Dermis microvascular lymphatic vessel endothelial cell (primary cell): ENCODE measurements at regions not wholly inside any gene's neighbourhood (a gene's known extent, or its start where the extent isn't known, plus 50 kb on each side); places are given as distances from the start of the nearest gene placed in this dataset.

Experiments
- DNase-seq, 2 donors: peaks; one replicate each; pipeline versions ENCODE4 v3.0.0 to v3.0.0-alpha.2; 2010; ENCODE audit warnings: low read depth in 2 of 2

DNA sequence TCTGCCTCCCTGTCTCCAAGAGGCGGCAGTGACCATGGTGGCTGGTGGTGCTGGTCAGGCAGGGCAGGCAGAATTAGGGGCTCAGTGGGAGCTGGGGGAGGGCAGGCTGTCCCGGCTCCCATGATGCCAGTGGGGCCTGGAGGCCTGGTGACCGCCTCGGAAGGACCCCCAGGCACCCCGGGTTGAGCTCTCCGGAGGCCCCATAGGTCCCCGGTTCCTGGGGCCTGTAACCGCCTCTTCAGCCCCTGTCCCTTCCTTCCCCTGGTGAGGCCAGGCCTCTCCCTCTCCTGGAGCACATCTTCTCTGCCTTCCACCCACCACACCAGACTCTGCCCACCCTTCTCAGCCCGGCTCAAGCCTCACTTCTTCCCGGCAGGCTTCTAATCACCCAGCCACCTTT is 117.7 kb upstream of the GSC start:
- DNase-seq: no peak

DNA sequence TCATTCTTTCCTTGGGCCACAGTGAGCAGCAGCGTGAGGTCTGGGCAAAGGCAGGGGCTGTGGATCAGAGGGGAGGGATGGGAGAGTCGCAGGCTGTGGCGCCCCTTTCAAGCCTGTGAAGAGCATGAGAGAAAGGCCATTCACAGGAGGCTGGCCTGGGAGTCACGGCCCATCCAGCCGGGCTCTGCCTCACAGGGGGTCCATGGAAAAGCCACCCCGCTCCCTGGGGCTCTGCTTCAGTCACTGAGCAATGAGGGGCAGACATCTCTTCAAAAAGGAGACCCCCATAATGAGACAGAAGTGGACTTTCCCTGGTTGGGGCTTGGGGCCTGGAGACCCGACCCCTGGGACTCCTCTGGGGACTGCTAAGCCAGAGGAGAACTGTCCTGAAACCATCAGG is 117.0 kb upstream of the GSC start:
- DNase-seq: no peak

DNA sequence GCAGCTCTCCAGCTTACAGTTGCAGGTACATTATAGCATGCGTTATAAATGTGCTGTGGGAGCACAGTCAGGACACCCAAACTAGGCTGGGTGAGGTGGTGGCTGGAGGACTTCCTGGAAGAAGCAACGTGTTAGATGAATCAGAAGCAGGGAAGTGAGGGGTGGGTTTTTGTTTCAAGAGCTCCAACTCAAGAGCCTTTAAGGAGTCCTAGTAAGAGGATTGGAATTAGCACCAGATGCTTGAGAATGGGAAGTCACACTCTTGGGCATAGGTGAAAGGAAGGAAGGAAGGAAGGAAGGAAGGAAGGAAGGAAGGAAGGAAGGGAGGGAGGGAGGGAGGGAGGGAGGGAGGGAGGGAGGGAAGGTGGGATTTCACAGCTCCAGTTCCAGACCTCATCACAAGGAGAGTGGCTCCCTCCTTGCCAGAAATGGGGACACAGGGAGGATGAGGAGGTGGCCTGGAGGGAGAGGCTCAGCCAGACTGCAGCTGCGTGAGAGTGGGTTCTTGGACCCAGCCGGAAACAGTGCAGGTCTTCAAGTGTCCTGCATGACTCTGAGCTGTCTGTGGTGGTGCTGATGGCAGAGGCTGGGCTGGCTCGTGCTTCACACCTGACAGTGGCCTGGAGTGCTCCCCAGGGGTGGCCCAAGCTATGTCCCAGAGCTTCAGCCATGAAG is 115.7 kb upstream of the GSC start:
- DNase-seq: no peak

DNA sequence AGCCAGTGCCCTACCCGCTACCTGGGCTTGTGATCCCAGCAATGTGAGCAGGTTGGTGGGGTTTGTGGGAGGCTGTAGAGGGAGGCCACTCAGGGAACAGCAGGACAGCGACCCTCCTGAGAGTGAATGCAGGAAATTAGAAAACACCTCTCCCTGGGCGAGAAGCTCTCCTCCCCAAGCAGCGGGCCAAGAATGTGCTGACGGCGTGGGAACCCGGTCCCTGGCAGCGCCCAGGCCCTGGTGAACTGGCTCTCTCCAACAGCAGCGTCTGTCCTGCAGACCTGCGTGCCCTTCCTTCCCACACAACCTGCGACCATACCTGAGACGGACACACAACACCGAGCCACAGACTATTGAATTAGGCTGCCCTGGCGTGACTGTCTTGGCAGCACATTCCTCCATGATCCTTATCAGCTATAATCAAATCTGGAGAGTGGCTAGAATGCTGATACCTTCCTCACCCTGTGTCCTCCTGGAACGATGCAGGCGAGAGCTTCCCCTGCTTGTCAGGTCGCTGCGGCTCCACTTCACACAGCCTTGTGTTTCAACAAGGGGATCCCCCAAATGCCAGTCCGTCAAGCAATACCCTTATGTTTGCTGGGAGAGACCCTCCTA is 114.8 kb upstream of the GSC start:
- no peak for DNase-seq

DNA sequence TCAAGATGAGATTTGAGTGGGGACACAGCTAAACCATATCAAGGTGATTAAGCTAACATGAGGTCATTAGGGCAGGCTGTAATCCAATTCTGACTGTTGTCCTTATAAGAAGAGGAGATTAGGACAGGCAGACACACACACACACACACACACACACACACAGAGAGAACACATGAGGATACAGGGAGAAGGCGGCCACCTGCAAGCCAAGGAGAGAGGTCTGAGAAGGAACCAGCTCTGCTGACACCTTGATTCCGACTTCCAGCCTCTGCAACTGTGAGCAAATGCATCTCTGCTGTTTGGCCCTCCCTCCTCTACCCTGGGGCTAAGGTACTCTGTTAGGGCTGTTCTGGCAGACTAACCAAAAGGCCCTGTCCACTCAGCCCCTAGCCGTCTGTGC is 112.5 kb upstream of the GSC start:
- no peak for DNase-seq

DNA sequence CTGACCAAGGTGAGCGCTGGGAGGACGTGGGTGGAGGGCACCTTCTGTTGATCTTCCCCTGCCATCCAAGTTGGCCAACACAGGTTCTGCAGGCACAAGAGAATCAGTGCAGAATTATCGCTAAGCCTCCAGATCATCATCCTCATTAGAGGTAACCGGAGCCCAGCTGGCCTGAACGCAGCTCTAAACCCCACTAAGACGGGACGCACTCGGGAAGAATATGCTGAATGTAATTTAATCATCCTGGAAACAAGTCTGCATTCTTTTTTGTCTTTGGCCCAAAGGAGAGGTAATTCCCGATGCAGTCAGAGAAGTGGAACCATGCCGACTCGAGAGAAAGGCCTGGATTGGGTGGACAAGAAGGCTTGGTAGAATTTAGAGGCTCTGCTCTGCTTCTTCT is 111.0 kb upstream of the GSC start:
- DNase-seq: no peak

DNA sequence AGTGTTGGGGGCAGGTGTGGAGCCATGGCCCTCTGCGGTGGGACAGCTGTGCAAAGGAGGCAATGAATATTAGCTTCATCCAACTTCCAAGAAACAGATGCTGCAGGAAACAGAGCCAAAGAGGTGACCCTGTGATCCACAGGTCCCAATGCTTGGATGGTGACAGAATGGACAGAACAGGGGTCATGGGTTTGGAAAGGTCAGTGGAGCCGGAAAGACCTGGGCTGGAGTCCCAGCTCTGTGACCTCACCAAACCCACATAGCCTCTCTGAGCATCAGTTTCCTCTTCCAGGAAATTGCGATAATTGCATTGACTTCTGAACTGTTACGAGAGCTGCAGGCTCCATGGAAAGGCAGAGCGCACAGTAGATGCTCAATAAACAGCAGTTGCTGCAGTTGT is 110.2 kb upstream of the GSC start:
- DNase-seq: no peak

DNA sequence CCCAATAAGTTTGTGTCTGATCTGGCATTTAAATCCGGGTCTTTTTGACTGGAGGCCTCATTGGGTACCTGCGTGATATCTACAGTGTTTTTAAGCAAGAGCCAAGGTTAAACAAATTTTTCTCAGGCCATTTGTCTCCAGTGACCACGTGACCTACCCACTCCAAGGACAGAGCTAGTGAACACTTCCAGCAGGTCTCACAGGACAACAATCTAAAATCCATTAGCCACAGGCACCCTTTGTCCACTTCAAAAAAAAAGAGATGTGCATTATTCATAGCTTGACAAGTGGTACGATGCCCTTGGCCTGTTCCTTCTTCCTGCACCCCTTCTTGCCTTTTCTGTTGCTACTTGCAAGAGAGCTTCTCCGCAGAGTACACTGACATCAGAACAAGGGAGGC is 109.6 kb upstream of the GSC start:
- no peak for DNase-seq

DNA sequence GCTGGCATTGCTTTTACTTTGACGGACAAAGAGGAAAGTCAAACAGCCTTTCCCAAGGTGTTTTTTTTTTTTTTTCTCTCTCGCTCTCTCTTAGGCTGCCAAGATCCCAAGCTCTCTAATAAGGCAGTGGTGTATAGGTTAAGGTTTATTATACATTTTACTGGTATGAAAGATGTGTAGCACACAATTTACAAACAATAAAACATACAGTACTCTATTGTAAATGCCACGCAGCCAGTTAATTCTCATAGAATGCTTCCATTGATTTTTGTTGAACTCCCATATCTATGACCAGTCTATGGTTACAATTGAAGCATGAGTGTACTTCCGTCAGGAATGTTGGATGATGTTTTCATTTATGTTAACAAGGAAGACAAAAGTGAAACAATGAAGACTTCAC is 106.4 kb upstream of the GSC start:
- DNase-seq: no peak

DNA sequence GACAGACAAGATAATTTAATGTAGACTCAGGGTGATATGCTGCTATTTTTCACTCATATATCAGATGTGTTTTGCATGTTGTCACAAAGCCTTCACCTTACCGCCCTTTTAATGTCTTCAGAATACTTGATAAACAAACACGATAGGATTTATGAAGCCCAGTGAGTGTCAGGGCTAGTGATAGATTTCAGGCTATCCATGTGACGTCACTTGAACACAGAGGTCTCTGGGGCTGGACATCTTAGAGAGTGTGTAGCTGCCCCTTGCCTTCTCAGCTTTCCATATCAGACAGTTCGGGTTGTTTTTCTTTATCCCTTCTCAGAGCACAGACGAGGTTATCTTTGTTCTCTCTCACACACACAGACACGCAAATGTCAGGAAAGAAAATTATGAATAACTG is 105.3 kb upstream of the GSC start:
- no peak for DNase-seq

DNA sequence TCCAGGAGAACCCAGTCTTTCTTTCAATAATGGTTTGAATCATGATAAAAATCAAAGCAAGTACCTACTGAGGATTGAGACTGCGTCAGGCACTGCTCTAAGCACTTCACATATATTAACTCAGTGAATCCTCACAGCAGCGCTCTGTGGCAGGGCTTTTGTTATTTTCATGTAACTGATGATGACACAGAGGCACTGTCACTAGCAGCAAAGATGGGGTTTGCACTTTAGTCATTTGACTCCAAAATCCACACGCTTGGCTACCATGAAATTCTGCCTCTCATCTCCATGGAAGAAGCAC is 98.8 kb upstream of the GSC start:
- no peak for DNase-seq

DNA sequence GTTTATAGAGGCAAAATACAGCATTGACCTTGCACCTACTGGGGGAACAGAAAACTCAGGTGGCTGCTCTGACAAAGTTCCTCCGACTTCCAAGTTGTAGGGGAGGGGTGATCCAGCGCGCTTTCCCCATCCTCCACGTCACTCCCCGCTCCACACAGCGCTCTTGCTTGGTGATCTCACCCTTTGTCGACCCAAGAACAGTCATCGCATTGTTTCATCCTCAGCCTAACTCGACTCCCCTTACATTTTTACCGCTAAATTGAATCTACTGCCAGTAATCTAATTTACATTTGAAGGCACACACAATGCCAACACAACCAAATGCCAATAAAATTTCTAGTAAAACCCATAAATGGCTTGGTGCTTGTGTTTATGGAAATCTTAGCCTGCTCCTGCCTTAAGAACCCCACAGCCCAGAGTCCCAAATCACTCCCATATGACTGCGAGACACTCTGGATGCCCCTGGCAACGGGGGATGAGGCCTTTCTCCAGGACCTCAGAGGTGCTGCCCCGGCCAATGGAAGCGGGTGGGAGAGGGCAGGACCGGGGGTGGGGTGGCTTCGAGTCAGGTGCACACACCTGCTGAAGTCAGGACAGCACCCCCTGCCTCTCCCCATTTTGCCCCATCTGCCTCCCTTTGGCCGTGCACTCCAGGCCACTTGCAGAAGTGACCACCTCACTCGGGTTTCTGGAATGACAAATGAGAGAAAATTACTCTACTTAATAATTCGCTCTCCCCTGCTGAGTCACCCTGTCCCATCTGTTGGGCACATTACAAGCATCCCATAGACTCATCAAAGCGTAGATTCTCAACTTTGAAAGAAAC is 98.2 kb upstream of the GSC start:
- no peak for DNase-seq

DNA sequence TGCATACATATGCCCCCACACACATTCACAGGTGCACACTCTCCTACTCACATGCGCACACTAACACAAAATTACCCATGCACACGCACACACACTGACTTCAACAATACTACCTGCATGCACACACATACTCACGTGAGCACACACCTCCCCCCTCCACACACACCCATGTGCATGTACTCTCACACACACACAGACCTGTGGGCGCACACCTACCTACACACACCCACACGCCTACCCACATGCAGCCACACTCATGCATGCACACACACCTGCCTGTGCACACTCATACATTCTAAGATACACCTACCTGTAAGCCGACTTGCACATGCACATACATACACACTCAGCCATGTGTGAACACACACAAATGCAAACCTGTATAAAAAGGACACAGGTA is 97.3 kb upstream of the GSC start:
- no peak for DNase-seq

DNA sequence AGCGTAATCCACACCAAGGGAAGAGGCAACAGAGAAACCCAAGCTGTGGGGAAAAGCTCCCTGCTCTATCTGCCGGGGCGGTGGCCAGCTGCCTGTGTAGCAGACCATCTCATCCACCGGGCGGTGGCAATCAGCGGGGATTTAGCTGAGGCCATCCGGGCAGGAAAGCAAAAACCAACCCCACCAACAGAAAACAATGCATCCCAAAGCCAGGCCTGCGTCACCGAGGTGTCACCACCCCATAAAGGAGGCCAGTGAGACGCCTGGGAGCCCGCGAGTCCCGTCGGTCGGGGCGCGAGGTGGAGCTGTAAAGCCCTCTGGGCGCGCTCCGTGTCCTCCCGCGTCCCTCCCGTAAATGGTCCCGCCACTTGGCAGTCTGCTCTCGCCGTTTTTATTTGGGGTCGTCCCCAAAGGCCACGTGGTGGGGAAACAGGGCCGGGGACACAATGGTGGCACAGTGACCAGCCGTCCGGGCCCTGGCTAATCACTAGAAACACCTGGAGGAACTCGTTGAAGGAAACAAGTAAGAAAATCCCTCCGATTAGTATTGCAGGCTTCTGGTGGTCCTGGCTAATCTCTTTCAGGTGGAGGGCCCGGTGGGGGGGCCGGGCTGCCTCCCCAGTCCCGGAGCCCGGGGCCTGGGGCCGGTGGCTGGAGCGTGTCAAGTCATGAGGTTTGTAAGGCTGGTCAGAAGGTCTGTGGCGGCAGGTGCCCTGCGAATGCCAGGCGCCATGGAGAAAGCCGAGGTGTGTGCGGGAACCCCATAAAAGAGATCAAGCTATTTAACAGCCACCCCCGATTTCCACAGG is 94.7 kb upstream of the GSC start:
- no peak for DNase-seq

DNA sequence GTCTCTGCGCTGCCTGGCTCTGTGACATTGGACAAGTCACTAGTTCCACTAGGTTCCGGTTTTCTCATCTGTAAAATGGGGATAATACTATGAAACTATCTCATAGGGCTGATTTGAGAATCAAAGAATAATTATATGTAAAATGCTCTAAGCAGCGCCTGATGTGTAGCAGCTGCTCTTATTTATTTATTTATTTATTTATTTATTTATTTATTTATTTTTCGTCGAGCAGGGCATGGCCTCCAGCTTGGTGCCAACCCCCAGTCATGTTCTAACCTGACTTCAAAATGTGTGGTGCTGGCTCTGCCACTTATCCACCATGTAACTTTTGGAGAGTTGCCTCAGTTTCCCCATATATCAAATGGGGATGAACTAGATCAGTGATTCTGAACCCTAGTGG is 93.5 kb upstream of the GSC start:
- DNase-seq: no peak

DNA sequence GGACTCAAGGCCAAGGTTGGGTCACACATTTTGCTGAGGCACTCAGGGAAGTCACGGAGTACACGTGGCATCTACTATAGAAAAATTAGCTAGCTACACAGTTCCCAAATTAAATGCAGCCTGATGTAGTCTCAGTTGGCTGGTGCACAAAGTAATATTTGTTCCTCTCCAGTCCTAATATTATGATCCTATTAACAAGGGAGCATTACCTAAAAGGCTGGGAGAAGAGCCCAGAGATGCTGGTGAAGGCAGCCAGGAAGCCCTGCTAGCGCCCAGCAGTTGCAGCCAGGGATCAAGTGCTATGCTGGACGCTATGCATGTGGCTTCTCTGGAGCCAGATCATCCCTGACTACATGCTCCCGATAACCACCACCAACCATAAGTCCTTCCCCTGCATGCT is 88.0 kb upstream of the GSC start:
- no peak for DNase-seq

DNA sequence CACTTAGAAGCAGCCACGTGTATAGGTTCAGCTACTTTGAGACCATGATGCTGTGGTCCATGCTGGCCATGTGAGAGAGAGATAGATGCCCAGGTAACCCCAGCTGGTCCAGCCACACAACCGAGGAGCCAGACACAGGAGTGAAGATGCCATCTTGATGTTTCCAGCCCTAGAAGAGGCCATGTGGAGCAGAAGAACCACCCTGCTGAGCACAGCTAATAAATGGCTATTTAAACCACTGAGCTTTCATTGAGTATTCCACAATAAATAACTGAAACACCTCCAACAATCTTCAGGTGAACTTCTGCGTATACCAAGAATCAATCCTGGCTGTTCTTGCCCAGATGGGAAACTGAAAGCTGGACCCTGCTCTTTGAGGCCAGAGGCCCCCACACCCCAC is 84.0 kb upstream of the GSC start:
- DNase-seq: no peak

DNA sequence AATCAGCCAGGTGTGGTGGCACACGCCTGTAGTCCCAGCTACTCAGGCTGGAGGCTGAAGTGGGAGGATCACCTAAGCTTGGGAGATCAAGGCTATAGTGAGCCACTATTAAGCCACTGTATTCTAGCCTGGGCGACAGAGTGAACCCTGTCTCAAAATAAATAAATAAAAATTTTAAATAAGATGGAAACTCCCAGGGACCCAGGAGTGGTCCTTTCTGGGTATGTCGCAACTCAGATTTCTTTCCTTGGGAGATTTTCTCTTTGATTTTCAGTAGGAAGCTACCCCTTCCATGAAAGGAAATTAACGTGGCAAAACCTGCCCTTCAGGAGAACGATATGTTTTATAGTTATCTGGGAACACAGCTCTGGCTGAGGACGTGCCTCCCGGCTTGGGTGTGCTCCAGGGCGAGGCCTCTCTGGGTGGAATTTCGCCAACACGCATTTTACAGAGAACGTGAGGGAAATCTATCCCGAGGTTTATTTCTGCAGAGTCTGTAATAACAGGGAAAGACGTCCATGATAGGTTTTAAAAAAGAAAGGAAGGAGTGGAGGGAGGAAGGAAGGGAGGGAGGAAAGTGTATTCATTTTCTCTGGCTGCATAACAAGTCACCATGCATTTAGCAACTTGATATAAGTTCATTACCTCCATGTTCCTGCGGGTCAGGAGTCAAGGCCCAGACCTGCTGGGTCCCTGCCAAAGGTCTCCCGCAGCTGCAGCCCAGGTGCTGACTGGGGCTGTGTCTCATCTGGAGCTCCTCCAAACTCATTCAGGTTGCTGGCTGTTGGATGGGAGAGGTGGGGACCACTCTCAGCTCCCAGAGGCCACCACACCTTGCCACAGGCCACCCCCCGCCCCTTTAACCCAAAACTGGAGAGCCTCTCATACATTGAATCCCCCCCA is 80.6 kb upstream of the GSC start:
- DNase-seq: no peak

DNA sequence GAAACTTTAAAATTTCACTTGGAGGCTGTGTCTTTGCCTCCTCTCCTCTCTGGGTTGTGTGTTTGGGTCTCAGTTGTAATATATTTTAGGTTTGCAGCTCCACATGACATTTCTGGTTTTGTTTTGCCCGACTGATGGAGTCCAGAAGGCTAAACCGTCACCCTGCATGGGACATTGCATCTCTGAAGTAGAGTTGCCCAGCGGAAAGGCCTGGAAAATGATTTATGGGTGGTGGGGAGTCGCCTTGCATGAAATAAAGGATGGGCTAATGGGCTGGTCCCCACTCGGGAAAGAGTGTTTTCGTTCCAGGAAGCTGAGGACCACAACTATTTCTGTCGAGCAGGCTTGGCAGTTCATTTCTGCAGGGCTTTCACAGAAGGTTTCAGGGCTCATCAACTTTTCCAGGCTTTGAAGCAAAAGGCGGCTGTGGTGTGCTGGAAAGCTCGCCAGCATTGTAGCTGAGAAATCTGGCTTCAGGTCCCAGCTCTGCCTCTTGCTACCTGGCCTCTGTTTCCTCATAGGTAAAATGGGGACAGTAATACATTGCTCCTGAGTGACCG is 74.8 kb upstream of the GSC start:
- no peak for DNase-seq

DNA sequence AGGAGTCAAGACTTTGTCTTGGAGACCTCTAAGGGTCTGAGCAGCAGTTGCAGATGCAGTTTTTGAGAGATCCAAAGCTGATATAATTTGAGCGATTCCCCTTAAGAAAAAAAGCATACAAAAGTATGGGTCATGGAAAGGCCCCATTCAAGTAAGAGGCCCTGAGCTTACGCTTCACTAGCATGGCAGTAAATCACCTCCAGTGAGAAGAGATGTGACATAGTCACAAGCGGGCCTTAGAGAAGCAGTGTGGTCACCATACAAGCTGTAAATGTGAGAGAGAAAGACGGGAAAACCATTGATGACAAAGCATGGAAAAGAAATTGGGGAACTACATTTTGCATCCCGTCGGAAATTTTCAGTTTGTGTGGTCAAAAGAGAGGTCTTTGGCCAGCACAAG is 70.6 kb upstream of the GSC start:
- DNase-seq: no peak

DNA sequence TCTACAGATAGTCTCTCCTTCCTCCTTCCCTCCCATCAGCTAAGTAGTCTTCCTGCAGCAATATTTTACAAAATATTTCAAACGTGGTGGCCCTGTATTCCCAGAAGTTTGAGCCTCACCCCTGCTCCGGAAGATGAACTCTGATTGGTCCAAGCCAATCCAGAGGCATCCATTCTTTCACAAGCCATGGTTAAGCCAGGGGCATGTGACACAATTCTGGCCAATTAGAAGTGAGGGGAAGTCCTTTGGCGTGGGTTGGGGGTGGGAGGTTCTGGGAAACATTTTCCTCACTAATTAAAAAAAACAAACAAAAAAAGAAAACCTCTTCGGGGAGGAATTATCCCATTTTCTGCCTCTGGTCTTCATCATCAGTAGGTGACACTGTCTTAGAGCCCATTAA is 69.4 kb upstream of the GSC start:
- no peak for DNase-seq
